Mesenchymal stem cell (in vitro differentiated cells and primary cell): ENCODE measurements at regions not wholly inside any gene's neighbourhood (a gene's known extent, or its start where the extent isn't known, plus 50 kb on each side); places are given as distances from the start of the nearest gene placed in this dataset.

Experiments
- DNase-seq: peaks from one replicate; pipeline ENCODE4 v3.0.0-alpha.2; 2013
- H2AFZ ChIP-seq: one replicate; pipeline ENCODE4 v1.6.1; 2013; ENCODE audit warnings: low read depth, mild to moderate bottlenecking, control low read depth, inconsistent platforms, low read length, moderate library complexity
- H2AK5ac ChIP-seq: 2 replicates; pipeline ENCODE4 v1.6.1; 2013; ENCODE audit warnings: low read length, moderate library complexity, mild to moderate bottlenecking, inconsistent platforms; ENCODE audit not compliant: severe bottlenecking
- H2BK120ac ChIP-seq: one replicate; pipeline ENCODE4 v1.6.1; 2013; ENCODE audit warnings: low read depth, mild to moderate bottlenecking, inconsistent platforms, low read length, moderate library complexity
- H2BK12ac ChIP-seq, 2 experiments: one replicate each; pipeline ENCODE4 v1.6.1; 2013; ENCODE audit warnings: inconsistent platforms in 2 of 2, low read length in 2 of 2, mild to moderate bottlenecking in 2 of 2, moderate library complexity in 2 of 2, control low read depth in 1 of 2
- H2BK15ac ChIP-seq: one replicate; pipeline ENCODE4 v1.6.1; 2013; ENCODE audit warnings: mild to moderate bottlenecking, low read depth, inconsistent platforms; ENCODE audit not compliant: poor library complexity, severe bottlenecking
- H2BK5ac ChIP-seq: 2 replicates; pipeline ENCODE4 v1.6.1; 2013; ENCODE audit warnings: low read depth, mild to moderate bottlenecking, low read length, control low read depth, inconsistent platforms; ENCODE audit not compliant: poor library complexity, severe bottlenecking
- H3K14ac ChIP-seq, 2 experiments: one replicate each; pipeline ENCODE4 v1.6.1; 2013; ENCODE audit warnings: inconsistent platforms in 2 of 2, low read length in 2 of 2, control low read depth in 1 of 2, mild to moderate bottlenecking in 1 of 2, moderate library complexity in 1 of 2
- H3K18ac ChIP-seq, 2 experiments: one replicate each; pipeline ENCODE4 v1.6.1; 2013; ENCODE audit warnings: inconsistent platforms in 2 of 2, low read length in 2 of 2, control low read depth in 1 of 2, low read depth in 1 of 2, mild to moderate bottlenecking in 1 of 2
- H3K23ac ChIP-seq, 2 experiments: one replicate each; pipeline ENCODE4 v1.6.1; 2013; ENCODE audit warnings: inconsistent platforms in 2 of 2, low read length in 2 of 2, mild to moderate bottlenecking in 2 of 2, moderate library complexity in 2 of 2, control low read depth in 1 of 2
- H3K27ac ChIP-seq: 2 replicates; pipeline ENCODE4 v1.5.1; 2013; ENCODE audit warnings: mild to moderate bottlenecking, moderate library complexity, low read length, control low read depth, inconsistent platforms; ENCODE audit not compliant: poor library complexity, severe bottlenecking
- H3K27me3 ChIP-seq, 2 experiments: 2 replicates each; pipeline versions ENCODE4 v1.6.1 to v1.7.0; 2013; ENCODE audit warnings: low read length in 2 of 2, mild to moderate bottlenecking in 2 of 2, moderate library complexity in 2 of 2, control low read depth in 1 of 2, inconsistent platforms in 1 of 2; ENCODE audit not compliant: control insufficient read depth in 1 of 2, insufficient read depth in 1 of 2
- H3K36me3 ChIP-seq, 2 experiments: 2 replicates each; pipeline versions ENCODE4 v1.6.1 to v1.7.0; 2013; ENCODE audit warnings: low read length in 2 of 2, control low read depth in 1 of 2, inconsistent platforms in 1 of 2, low read depth in 1 of 2, mild to moderate bottlenecking in 1 of 2; ENCODE audit not compliant: insufficient read depth in 2 of 2, control insufficient read depth in 1 of 2
- H3K4ac ChIP-seq, 2 experiments: one replicate each; pipeline ENCODE4 v1.6.1; 2013; ENCODE audit warnings: inconsistent platforms in 2 of 2, low read length in 2 of 2, mild to moderate bottlenecking in 2 of 2, moderate library complexity in 2 of 2, control low read depth in 1 of 2, low read depth in 1 of 2
- H3K4me1 ChIP-seq: 2 replicates; pipeline ENCODE4 v1.6.1; 2013; ENCODE audit warnings: low read depth, low read length, control low read depth; ENCODE audit not compliant: control insufficient read depth, insufficient read depth
- H3K4me2 ChIP-seq: 2 replicates; pipeline ENCODE4 v1.6.1; 2013; ENCODE audit warnings: low read length, mild to moderate bottlenecking, inconsistent platforms; ENCODE audit not compliant: poor library complexity, severe bottlenecking
- H3K4me3 ChIP-seq, 2 experiments: 2 replicates each; pipeline versions ENCODE4 v1.5.1 to v1.7.0; 2013; ENCODE audit warnings: low read length in 2 of 2, mild to moderate bottlenecking in 2 of 2, control low read depth in 1 of 2, low read depth in 1 of 2; ENCODE audit not compliant: insufficient read depth in 1 of 2
- H3K79me1 ChIP-seq: replicated peaks from 2 replicates; pipeline ENCODE4 v1.6.1; 2013; ENCODE audit warnings: mild to moderate bottlenecking, control low read depth, low read length, inconsistent platforms; ENCODE audit not compliant: poor library complexity, severe bottlenecking
- H3K9ac ChIP-seq: 2 replicates; pipeline ENCODE4 v1.7.0; 2013; ENCODE audit warnings: mild to moderate bottlenecking, low read length, moderate library complexity
- H3K9me3 ChIP-seq: 2 replicates; pipeline ENCODE4 v1.7.0; 2013; ENCODE audit warnings: mild to moderate bottlenecking, low read length; ENCODE audit not compliant: control insufficient read depth
- H4K8ac ChIP-seq: one replicate; pipeline ENCODE4 v1.6.1; 2013; ENCODE audit warnings: inconsistent platforms, mild to moderate bottlenecking, low read length, moderate library complexity
- H4K91ac ChIP-seq: one replicate; pipeline ENCODE4 v1.6.1; 2013; ENCODE audit warnings: mild to moderate bottlenecking, low read length, inconsistent platforms
- WGBS: methylation state at CpG from one replicate; pipeline ENCODE4 v1.1.7; 2013; ENCODE audit warnings: mixed read lengths; 5-methylcytosine and 5-hydroxymethylcytosine counted together

DNA sequence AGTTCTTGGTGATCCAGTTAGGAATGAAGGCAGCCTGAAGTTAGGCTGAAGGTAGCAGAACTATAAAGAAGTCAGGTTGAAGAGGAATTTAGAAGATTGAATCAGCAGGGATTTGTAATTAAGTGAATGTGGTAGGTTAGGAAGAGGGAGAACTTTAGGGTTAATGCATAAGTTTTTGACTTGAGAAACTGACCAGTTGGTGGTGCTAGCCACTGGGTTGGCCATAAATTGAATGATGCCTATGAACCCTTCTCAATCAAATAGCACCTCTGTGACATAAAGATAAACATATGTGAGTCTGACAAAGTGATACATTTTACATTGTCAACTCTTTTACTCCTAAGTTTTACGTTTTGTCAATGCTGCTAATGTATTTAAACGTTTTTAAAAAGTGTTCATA is 290.6 kb upstream of the NAV3 start:
- no peak overlapping the region for H3K9ac ChIP-seq
- no peak overlapping the region for H2AK5ac ChIP-seq
- no peak overlapping the region for H3K4me2 ChIP-seq
- no peak overlapping the region for H2BK5ac ChIP-seq
- 17% methylated on average over 1 of the region's 2 CpGs for WGBS
- no peaks in the 10 kb centered on the region for H3K27me3 ChIP-seq
- DNase-seq = no peak
- no peaks in the 10 kb centered on the region for H3K4me1 ChIP-seq
- H2BK15ac ChIP-seq = no peak overlapping the region
- no peak overlapping the region for H3K27ac ChIP-seq
- peaks cover 4% of the 10 kb centered on the region for H3K9me3 ChIP-seq
- H3K4me3 ChIP-seq = no peak overlapping the region
- H3K18ac ChIP-seq = no peak overlapping the region
- H3K79me1 ChIP-seq = no peaks in the 10 kb centered on the region
- H4K8ac ChIP-seq = no peak overlapping the region
- no peak overlapping the region for H2AFZ ChIP-seq
- H3K14ac ChIP-seq = no peak overlapping the region
- no peak overlapping the region for H3K23ac ChIP-seq
- H4K91ac ChIP-seq = no peak overlapping the region
- H2BK12ac ChIP-seq = no peak overlapping the region
- H3K4ac ChIP-seq = no peak overlapping the region
- no peak overlapping the region for H2BK120ac ChIP-seq
- H3K36me3 ChIP-seq = no peaks in the 10 kb centered on the region

DNA sequence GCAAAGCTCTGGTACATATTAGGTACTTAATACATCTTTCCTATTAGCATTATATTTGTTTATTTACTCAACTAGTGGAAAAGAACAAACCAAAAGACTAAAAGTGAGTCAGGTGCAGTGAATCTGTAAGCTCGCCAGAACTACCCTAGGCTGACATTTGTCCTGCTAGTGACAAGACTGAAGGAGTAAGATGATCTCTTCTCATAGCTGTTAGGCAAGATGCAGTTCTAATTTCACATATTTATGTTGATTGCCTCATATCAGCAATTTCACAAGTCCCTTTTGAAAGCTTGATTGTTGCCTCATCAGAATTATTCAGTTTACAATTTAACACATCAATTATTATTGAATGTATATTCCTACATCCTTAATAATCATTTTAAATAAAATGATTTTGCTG is 293.0 kb upstream of the NAV3 start:
- Histone ChIP-seq H3K27ac (no peak overlapping the region), H3K36me3 (no peaks in the 10 kb centered on the region), H2BK15ac (no peak overlapping the region), H3K9ac (no peak overlapping the region), H2AFZ (no peak overlapping the region), H3K4me1 (no peaks in the 10 kb centered on the region), H3K4ac (no peak overlapping the region), H2BK120ac (no peak overlapping the region), H3K4me3 (no peak overlapping the region), H3K18ac (no peak overlapping the region), H3K14ac (no peak overlapping the region), H4K91ac (no peak overlapping the region), H3K27me3 (no peaks in the 10 kb centered on the region), H2AK5ac (no peak overlapping the region), H3K4me2 (no peak overlapping the region), H4K8ac (no peak overlapping the region), H2BK5ac (no peak overlapping the region), H2BK12ac (no peak overlapping the region), H3K9me3 (peaks cover 4% of the 10 kb centered on the region), H3K23ac (no peak overlapping the region), H3K79me1 (no peaks in the 10 kb centered on the region)
- no peak for DNase-seq
- WGBS = 92% methylated on average over 1 of the region's 1 CpG

DNA sequence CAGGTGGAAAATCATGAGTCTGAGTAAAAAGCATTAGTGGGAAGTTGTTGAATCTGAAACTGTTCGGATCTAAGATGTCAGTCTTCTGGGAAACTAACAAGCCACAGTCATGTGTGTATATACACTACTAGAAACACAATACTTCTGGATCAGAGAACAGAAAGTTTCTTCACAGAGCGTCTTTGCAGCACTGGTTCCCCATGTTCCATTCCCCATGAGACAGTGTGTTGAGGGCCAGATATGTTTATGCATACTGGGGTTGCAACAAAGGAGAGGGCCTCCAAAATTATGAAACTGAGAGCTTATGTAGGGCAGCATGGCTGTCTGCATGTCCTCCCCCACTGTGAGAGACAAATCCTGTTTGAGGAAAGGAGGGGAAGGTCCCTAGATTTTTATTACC is 295.0 kb upstream of the NAV3 start:
- DNase-seq = no peak
- Histone ChIP-seq H4K8ac (no peak overlapping the region), H3K27me3 (no peaks in the 10 kb centered on the region)

DNA sequence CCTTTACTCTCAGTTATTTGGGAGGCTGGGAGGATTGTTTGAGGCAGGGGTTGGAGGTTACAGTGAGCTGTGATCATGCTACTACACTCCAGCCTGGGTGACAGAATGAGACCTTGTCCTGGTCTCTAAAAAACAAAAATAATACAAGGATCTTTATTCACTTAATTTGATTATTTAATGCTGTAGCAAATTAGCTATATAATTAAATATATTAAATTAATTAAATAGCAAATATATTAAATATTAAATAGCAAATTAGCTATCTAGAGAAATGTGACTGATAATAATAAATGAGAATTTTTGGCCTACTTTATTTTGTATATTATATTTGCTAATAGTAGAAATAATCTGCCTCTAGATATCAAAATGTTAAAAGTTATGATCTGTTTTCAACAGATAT is 298.8 kb upstream of the NAV3 start:
- no peaks in the 10 kb centered on the region for H3K79me1 ChIP-seq
- no peak overlapping the region for H3K4me3 ChIP-seq
- H2BK120ac ChIP-seq = no peak overlapping the region
- H2AK5ac ChIP-seq = no peak overlapping the region
- H2AFZ ChIP-seq = no peak overlapping the region
- no peak overlapping the region for H2BK15ac ChIP-seq
- no peak overlapping the region for H3K23ac ChIP-seq
- H3K4ac ChIP-seq = no peak overlapping the region
- H3K14ac ChIP-seq = no peak overlapping the region
- H3K9ac ChIP-seq = no peak overlapping the region
- peaks cover 3% of the 10 kb centered on the region for H3K9me3 ChIP-seq
- no peak overlapping the region for H2BK5ac ChIP-seq
- DNase-seq = no peak
- H3K18ac ChIP-seq = no peak overlapping the region
- H3K27ac ChIP-seq = no peak overlapping the region
- H2BK12ac ChIP-seq = no peak overlapping the region
- H3K36me3 ChIP-seq = no peaks in the 10 kb centered on the region
- H3K27me3 ChIP-seq = no peaks in the 10 kb centered on the region
- no peaks in the 10 kb centered on the region for H3K4me1 ChIP-seq
- no peak overlapping the region for H4K8ac ChIP-seq
- H4K91ac ChIP-seq = no peak overlapping the region
- no peak overlapping the region for H3K4me2 ChIP-seq

More for the DNA sequence above, 295.0 kb upstream of the NAV3 start:
- Histone ChIP-seq H3K9ac (no peak overlapping the region), H3K4ac (no peak overlapping the region), H2BK120ac (no peak overlapping the region), H2AFZ (no peak overlapping the region), H3K4me3 (no peak overlapping the region), H3K18ac (no peak overlapping the region), H3K14ac (no peak overlapping the region), H2BK12ac (no peak overlapping the region), H3K4me2 (no peak overlapping the region), H2AK5ac (no peak overlapping the region), H3K4me1 (no peaks in the 10 kb centered on the region), H3K27ac (no peak overlapping the region), H2BK15ac (no peak overlapping the region), H3K23ac (no peak overlapping the region), H3K36me3 (no peaks in the 10 kb centered on the region), H3K79me1 (no peaks in the 10 kb centered on the region), H4K91ac (no peak overlapping the region), H3K9me3 (no peaks in the 10 kb centered on the region), H2BK5ac (no peak overlapping the region)
- 50% methylated on average over 1 of the region's 2 CpGs for WGBS
